Hepatocyte (in vitro differentiated cells): ENCODE measurements at regions not wholly inside any gene's neighbourhood (a gene's known extent, or its start where the extent isn't known, plus 50 kb on each side); places are given as distances from the start of the nearest gene placed in this dataset.

Experiments used
- EZH2 ChIP-seq: fragments of 200-600 bp; sonication (generic); IDR thresholded peaks from 2 replicates; pipeline ENCODE4 v1.6.1; 2016; ENCODE audit warnings: antibody characterized with exemption, mild to moderate bottlenecking, borderline replicate concordance
- EZH2phosphoT487 ChIP-seq: fragments of 200-600 bp; sonication (generic); IDR thresholded peaks from one replicate; pipeline ENCODE4 v1.6.1; 2018; ENCODE audit warnings: antibody characterized with exemption, mild to moderate bottlenecking, low read depth, moderate library complexity; ENCODE audit not compliant: unreplicated experiment, severe bottlenecking
- TF ChIP-seq, protein P1 (sequence below): fragments of 200-600 bp; sonication (generic); IDR thresholded peaks from 2 replicates; pipeline ENCODE4 v1.5.1; 2016; ENCODE audit warnings: antibody characterized with exemption, mild to moderate bottlenecking; ENCODE audit not compliant: poor library complexity

DNA sequence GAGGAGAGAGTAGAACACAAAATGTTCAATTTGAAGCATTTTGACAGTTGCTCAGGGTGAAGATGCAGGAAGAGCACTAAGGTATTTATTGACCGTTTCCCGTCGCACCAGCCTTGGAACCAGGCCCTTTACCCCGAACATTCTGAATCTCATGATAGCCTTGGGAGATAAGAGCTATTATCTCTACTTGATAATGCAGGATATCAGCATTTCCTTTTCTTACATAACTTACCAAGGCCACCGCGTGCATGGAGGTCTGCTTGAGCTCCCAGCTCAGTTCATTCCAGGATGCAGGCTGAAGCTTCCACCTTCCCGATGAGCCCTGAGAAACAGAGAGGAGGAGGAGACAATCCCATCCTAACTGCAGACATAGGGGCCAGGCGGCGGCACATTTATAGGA is 324.2 kb upstream of the COBL start:
- TF ChIP-seq, protein P1, sequence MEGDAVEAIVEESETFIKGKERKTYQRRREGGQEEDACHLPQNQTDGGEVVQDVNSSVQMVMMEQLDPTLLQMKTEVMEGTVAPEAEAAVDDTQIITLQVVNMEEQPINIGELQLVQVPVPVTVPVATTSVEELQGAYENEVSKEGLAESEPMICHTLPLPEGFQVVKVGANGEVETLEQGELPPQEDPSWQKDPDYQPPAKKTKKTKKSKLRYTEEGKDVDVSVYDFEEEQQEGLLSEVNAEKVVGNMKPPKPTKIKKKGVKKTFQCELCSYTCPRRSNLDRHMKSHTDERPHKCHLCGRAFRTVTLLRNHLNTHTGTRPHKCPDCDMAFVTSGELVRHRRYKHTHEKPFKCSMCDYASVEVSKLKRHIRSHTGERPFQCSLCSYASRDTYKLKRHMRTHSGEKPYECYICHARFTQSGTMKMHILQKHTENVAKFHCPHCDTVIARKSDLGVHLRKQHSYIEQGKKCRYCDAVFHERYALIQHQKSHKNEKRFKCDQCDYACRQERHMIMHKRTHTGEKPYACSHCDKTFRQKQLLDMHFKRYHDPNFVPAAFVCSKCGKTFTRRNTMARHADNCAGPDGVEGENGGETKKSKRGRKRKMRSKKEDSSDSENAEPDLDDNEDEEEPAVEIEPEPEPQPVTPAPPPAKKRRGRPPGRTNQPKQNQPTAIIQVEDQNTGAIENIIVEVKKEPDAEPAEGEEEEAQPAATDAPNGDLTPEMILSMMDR, result no peak
- TF ChIP-seq EZH2phosphoT487 (no peak), EZH2 (no peak)
